ENCODE measurements at regions not wholly inside any gene's neighbourhood (a gene's known extent, or its start where the extent isn't known, plus 50 kb on each side); places are given as distances from the start of the nearest gene placed in this dataset.
"Not testable (repeated sequence)": the region's sequence is repeated elsewhere in the genome, so short reads cannot be mapped to it uniquely, and the experiment has no call there.

DNA sequence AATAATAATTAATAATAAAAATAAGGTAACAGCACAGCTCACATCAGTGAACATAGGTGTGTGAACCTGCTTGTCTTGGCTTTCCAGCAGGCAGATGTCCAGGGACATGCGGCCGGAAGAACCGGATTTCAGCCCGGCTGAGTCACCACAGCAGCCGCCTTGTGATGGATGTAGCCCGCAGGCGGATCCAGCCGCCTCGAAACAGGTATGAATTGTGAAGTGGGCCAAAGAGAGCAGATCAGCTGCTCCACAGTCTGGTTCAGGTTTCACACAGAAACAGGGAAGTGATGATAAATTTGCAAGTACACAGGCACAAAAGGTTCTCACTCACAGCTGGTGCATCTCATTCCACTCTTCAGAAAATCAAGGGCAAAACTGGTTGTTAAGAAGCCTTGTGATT, 55.1 kb downstream of the ID4 start:
- FAIRE-seq (no peak), DNase-seq (ENCODE audit: low read depth) (peak; percentile 96)
- no peak overlapping the region for H3K4me3 ChIP-seq (ENCODE audit: low read depth, low read length)
- H3K27me3 ChIP-seq (ENCODE audit: control insufficient read depth, insufficient read depth, low read length), result no peaks in the 10 kb centered on the region
- TF ChIP-seq CTCF (IDR thresholded peaks at IDR 0.05; ENCODE audit: insufficient read depth, low read length, severe bottlenecking), result no peak
- H3K36me3 ChIP-seq (ENCODE audit: control insufficient read depth, insufficient read depth, low read length), result no peaks in the 10 kb centered on the region

DNA sequence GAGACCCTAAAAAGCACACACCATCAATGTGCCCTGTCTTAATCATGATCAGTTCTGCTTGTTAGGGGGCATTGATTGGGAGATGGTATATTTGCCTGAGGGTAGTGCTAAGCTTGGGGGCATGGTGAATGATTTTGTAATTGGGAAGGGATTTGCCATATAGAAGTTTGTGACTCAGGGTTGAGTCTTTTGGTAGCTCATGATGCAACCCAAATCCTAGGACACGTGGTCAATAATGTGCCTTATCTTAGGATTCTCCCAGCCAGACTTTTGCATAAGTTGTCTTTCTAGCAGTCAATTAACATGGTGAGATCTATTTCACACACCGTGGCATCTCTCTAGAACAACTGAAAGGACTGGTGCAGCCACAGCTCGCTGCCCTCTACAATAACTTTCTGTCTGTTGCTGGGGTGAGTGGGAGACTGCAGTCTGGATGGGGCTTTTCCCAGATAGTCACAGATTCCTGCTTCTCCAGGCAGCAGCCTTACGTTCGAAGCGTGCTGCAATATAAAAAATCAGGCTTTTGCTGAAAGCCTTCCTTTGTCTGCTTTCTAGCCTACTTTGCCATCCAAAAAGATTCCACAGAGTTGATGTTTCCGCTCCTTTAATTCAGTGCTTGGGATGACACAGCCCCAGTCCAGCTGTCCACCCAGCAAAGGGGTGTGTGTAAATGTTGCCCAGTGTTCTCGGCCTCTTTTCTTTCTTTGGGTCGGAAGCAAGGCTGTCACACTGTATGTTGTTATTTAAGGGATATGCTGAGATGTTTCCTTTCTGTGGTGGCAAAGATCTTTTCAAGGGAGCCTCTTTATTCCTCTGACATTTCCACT, 58.9 kb downstream of the ID4 start:
- no peaks in the 10 kb centered on the region for H3K27me3 ChIP-seq (ENCODE audit: control insufficient read depth, insufficient read depth, low read length)
- H3K4me3 ChIP-seq (ENCODE audit: low read depth, low read length), result no peak overlapping the region
- DNase-seq (ENCODE audit: low read depth) (peak; percentile 69), FAIRE-seq (peak; percentile 60)
- no peaks in the 10 kb centered on the region for H3K36me3 ChIP-seq (ENCODE audit: control insufficient read depth, insufficient read depth, low read length)
- no peak for TF ChIP-seq CTCF (IDR thresholded peaks at IDR 0.05; ENCODE audit: insufficient read depth, low read length, severe bottlenecking)

GRCh38 chr6:19896693-19897010, 59.5 kb downstream of the ID4 start:
- no peak for FAIRE-seq
- TF ChIP-seq CTCF (IDR thresholded peaks at IDR 0.05; ENCODE audit: insufficient read depth, low read length, severe bottlenecking), result no peak
- Histone ChIP-seq H3K36me3 (ENCODE audit: control insufficient read depth, insufficient read depth, low read length) (no peaks in the 10 kb centered on the region), H3K4me3 (ENCODE audit: low read depth, low read length) (no peak overlapping the region), H3K27me3 (ENCODE audit: control insufficient read depth, insufficient read depth, low read length) (no peaks in the 10 kb centered on the region)
- DNase-seq (ENCODE audit: low read depth), result peak; percentile 19

DNA sequence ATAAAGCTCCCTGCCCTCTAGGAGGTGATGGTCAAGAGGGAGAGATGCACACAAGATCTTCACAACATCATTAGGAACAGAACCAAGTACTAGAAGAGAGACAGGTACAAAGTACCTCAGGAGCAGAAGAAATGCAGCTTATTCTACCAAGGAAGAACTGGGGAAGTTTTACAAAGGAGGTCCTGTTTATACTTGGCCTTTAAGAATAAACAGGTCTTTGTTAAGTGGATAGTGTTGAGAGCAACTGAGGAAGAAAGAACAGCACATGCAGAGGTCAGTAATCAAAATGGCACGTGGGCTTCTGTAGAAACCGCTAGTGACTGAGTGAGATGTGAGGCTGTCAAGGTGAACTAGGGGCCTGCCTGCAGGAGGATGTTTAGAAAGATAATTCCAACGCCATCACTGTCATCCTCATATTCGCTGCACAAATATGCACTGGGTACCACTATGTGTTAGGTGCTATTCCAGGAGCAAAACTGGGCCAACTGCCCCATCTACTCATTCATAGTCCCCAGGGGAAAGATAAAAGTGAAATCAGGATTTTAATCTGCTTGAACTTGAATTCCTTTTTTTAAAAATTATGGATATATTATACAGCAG, 61.1 kb downstream of the ID4 start:
- no peak for DNase-seq (ENCODE audit: low read depth)
- TF ChIP-seq CTCF (IDR thresholded peaks at IDR 0.05; ENCODE audit: insufficient read depth, low read length, severe bottlenecking), result no peak
- Histone ChIP-seq H3K27me3 (ENCODE audit: control insufficient read depth, insufficient read depth, low read length) (no peaks in the 10 kb centered on the region), H3K4me3 (ENCODE audit: low read depth, low read length) (no peak overlapping the region), H3K36me3 (ENCODE audit: control insufficient read depth, insufficient read depth, low read length) (no peaks in the 10 kb centered on the region)
- FAIRE-seq, result no peak

DNA sequence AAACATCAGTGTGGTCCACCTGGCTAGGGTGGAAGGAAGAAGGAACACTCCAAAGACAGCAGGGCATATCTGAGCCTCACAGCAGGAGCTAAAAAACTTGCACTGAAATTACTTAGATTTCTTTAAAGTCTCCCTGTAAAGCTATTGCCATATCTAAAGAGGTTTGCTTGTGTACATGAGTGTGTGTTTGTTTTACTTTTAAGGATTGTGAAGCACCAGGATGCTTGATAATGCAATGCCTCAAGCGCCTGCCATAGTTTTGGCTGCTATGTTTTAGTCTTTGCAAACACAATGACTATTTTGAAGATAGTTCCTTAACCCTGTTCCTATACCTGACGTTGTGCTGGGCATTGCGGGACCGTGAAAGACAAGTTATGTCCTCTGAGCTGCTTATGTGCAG, 65.0 kb downstream of the ID4 start:
- DNase-seq (ENCODE audit: low read depth) (no peak), FAIRE-seq (no peak)
- TF ChIP-seq CTCF (IDR thresholded peaks at IDR 0.05; ENCODE audit: insufficient read depth, low read length, severe bottlenecking), result no peak
- H3K27me3 ChIP-seq (ENCODE audit: control insufficient read depth, insufficient read depth, low read length), result no peaks in the 10 kb centered on the region
- no peaks in the 10 kb centered on the region for H3K36me3 ChIP-seq (ENCODE audit: control insufficient read depth, insufficient read depth, low read length)
- H3K4me3 ChIP-seq (ENCODE audit: low read depth, low read length), result no peak overlapping the region

DNA sequence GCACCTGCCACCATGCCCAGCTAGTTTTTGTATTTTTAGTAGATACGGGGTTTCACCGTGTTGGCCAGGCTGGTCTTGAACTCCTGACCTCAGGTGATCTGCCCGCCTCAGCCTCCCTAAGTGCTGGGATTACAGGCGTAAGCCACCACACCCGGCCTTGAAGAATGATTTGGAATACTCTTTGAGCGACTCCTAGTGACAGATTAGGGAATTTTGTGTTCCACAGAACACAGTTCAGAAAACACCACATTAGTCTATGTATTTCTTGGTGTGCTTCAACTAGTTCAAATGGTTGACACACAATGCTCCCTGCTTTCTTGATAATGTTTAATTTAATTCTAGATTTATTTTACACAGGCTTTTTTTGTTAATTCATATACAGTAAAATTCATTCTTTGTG, 67.2 kb downstream of the ID4 start:
- not testable (repeated sequence) for H3K4me3 ChIP-seq (ENCODE audit: low read depth, low read length); FAIRE-seq; H3K36me3 ChIP-seq (ENCODE audit: control insufficient read depth, insufficient read depth, low read length); DNase-seq (ENCODE audit: low read depth); H3K27me3 ChIP-seq (ENCODE audit: control insufficient read depth, insufficient read depth, low read length)

Measured in bronchial epithelial cell (primary cell).